DOHH2 (cell line): ENCODE measurements at regions not wholly inside any gene's neighbourhood (a gene's known extent, or its start where the extent isn't known, plus 50 kb on each side); places are given as distances from the start of the nearest gene placed in this dataset.

Experiments
- H3F3A ChIP-seq: fragments of 200-600 bp; sonication (generic), shearing (Covaris generic); 2 replicates; pipeline ENCODE4 v1.6.0; 2016; ENCODE audit warnings: antibody characterized with exemption, mild to moderate bottlenecking; ENCODE audit not compliant: control insufficient read depth, insufficient read depth
- H3K27ac ChIP-seq: fragments of 200-600 bp; sonication (generic); 2 replicates; pipeline ENCODE4 v1.5.1; 2014; ENCODE audit warnings: low read depth, mild to moderate bottlenecking, low read length, moderate library complexity
- H3K27me3 ChIP-seq: fragments of 200-600 bp; sonication (generic); 2 replicates; pipeline ENCODE4 v1.6.1; 2014; ENCODE audit warnings: mild to moderate bottlenecking, low read length, mixed read lengths; ENCODE audit not compliant: control insufficient read depth
- H3K36me3 ChIP-seq: fragments of 200-600 bp; sonication (generic); 2 replicates; pipeline ENCODE4 v1.6.1; 2014; ENCODE audit warnings: mild to moderate bottlenecking, low read length, moderate library complexity, mixed read lengths; ENCODE audit not compliant: control insufficient read depth
- H3K4me1 ChIP-seq: fragments of 200-600 bp; sonication (generic); 2 replicates; pipeline ENCODE4 v1.6.1; 2014; ENCODE audit warnings: mild to moderate bottlenecking, low read length, mixed read lengths; ENCODE audit not compliant: control insufficient read depth
- H3K4me2 ChIP-seq: fragments of 200-600 bp; sonication (generic); 2 replicates; pipeline ENCODE4 v1.6.0; 2014; ENCODE audit warnings: mild to moderate bottlenecking, low read length, moderate library complexity
- H3K4me3 ChIP-seq: fragments of 200-600 bp; sonication (generic); 2 replicates; pipeline ENCODE4 v1.5.1; 2014; ENCODE audit warnings: mild to moderate bottlenecking, low read length, mixed read lengths
- H3K79me2 ChIP-seq: fragments of 200-600 bp; sonication (generic); 2 replicates; pipeline ENCODE4 v1.6.1; 2014; ENCODE audit warnings: mild to moderate bottlenecking, low read length, mixed read lengths; ENCODE audit not compliant: control insufficient read depth
- H3K9me2 ChIP-seq: fragments of 200-600 bp; sonication (generic); replicated peaks from 2 replicates; pipeline ENCODE4 v1.6.1; 2014; ENCODE audit warnings: mild to moderate bottlenecking, low read length, mixed read lengths; ENCODE audit not compliant: control insufficient read depth
- H3K9me3 ChIP-seq: fragments of 200-600 bp; sonication (generic); 2 replicates; pipeline ENCODE4 v1.6.1; 2014; ENCODE audit warnings: antibody characterized with exemption, low read length, mixed read lengths; ENCODE audit not compliant: control insufficient read depth, insufficient read depth
- H4K20me1 ChIP-seq: fragments of 200-600 bp; sonication (generic); 2 replicates; pipeline ENCODE4 v1.6.0; 2014; ENCODE audit warnings: low read depth, mild to moderate bottlenecking, antibody characterized with exemption, low read length, moderate library complexity; ENCODE audit not compliant: control insufficient read depth, insufficient read depth
- CTCF ChIP-seq: fragments of 200-600 bp; sonication (generic); IDR thresholded peaks from one replicate; pipeline ENCODE4 v1.5.1; 2014; ENCODE audit warnings: antibody characterized with exemption, mild to moderate bottlenecking, low read depth, low read length; ENCODE audit not compliant: poor library complexity, severe bottlenecking
- EZH2phosphoT487 ChIP-seq: fragments of 200-600 bp; sonication (generic); IDR thresholded peaks from 2 replicates; pipeline ENCODE4 v1.6.1; 2017; ENCODE audit warnings: borderline replicate concordance, mild to moderate bottlenecking, antibody characterized with exemption, low read length, moderate library complexity, mixed read lengths

GRCh38 chr6:133093956-133094355 is 147.2 kb upstream of the EYA4 start:
- H3K36me3 ChIP-seq: no peaks in the 10 kb centered on the region
- H3K27me3 ChIP-seq: no peaks in the 10 kb centered on the region
- no peaks in the 10 kb centered on the region for H3K9me2 ChIP-seq
- H3K9me3 ChIP-seq: no peaks in the 10 kb centered on the region
- no peaks in the 10 kb centered on the region for H3F3A ChIP-seq
- no peak for TF ChIP-seq EZH2phosphoT487
- no peak for TF ChIP-seq CTCF
- no peaks in the 10 kb centered on the region for H4K20me1 ChIP-seq
- H3K4me3 ChIP-seq: no peak overlapping the region
- H3K4me1 ChIP-seq: no peaks in the 10 kb centered on the region
- no peak overlapping the region for H3K27ac ChIP-seq
- H3K4me2 ChIP-seq: no peak overlapping the region
- H3K79me2 ChIP-seq: no peaks in the 10 kb centered on the region

DNA sequence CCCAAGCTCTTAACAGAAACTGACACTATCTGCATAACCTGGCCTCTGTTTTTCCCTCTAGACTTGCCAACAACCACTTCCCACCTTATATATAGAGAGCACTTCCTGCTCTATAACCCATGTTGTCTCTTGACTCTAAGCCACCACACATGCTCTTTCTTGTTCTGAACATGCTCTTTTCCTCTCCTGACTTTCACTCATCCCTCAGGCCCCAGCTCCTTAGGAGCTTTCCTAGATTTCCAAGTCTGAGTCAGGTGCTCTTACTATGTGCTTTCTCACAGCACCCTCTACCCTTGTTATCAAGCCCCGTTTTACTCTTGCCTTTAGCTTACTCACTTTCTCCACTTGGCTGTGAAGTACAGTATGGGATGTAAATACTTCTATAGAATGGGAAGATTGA is 143.9 kb upstream of the EYA4 start:
- Histone ChIP-seq H3K4me1 (no peaks in the 10 kb centered on the region), H3K4me2 (no peak overlapping the region), H3K9me3 (no peaks in the 10 kb centered on the region), H3K27ac (no peak overlapping the region), H3K27me3 (no peaks in the 10 kb centered on the region), H3K9me2 (no peaks in the 10 kb centered on the region), H4K20me1 (no peaks in the 10 kb centered on the region), H3K79me2 (no peaks in the 10 kb centered on the region), H3K4me3 (no peak overlapping the region), H3K36me3 (no peaks in the 10 kb centered on the region), H3F3A (no peaks in the 10 kb centered on the region)
- no peak for TF ChIP-seq CTCF

DNA sequence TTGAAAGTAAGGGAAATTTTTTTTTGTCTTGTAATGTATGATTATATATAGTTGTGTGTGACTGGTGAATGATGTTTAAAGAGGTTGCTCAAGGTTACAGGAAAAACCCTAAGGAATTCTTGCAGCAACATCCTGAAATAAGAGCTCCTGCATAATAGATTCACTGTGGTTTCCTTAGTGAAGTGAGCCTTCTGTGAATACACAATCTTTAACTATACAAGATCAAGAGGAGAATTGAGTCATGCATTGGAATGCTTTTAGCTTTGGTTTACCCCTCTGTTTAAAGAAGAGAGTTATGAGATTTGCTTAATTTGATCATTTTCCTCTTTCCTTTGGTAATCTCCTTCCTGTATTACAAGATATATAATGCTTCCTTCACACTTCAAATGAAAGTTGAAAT is 141.6 kb upstream of the EYA4 start:
- H4K20me1 ChIP-seq: no peaks in the 10 kb centered on the region
- no peaks in the 10 kb centered on the region for H3K4me1 ChIP-seq
- H3K9me2 ChIP-seq: 0 out of 2 replicates have a peak, but pooled peaks cover under 1% of the 10 kb centered on the region
- H3K4me2 ChIP-seq: no peak overlapping the region
- H3K4me3 ChIP-seq: no peak overlapping the region
- TF ChIP-seq EZH2phosphoT487 (no peak), CTCF (no peak)
- no peaks in the 10 kb centered on the region for H3F3A ChIP-seq
- H3K27ac ChIP-seq: no peak overlapping the region
- H3K79me2 ChIP-seq: no peaks in the 10 kb centered on the region
- H3K36me3 ChIP-seq: no peaks in the 10 kb centered on the region
- H3K9me3 ChIP-seq: no peaks in the 10 kb centered on the region
- H3K27me3 ChIP-seq: no peaks in the 10 kb centered on the region

DNA sequence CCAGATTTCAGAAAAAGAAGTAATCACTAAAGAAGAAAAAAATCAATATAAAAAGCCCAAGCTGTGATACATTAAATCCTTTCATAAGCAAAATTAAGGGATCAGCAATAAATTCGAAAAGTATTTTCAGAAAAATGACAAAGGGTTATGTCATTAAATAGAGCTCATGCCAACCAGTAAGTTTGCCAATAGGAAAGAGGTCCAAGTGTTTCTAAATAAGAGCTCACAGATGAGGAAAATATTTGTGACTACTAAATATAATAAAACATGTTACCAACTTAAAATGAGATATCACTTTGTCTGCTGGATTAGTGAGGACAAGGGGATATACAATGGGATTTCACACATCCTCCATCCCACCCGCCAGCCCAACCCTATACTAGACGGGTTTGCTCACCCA is 140.3 kb upstream of the EYA4 start:
- H3K79me2 ChIP-seq: no peaks in the 10 kb centered on the region
- no peaks in the 10 kb centered on the region for H3K36me3 ChIP-seq
- no peak overlapping the region for H3K27ac ChIP-seq
- H3F3A ChIP-seq: no peaks in the 10 kb centered on the region
- no peaks in the 10 kb centered on the region for H3K9me3 ChIP-seq
- no peak overlapping the region for H3K4me2 ChIP-seq
- H3K4me1 ChIP-seq: no peaks in the 10 kb centered on the region
- no peaks in the 10 kb centered on the region for H3K27me3 ChIP-seq
- H3K4me3 ChIP-seq: no peak overlapping the region
- H3K9me2 ChIP-seq: 0 out of 2 replicates have a peak, but pooled peaks cover 3% of the 10 kb centered on the region
- no peak for TF ChIP-seq EZH2phosphoT487
- TF ChIP-seq CTCF: no peak
- no peaks in the 10 kb centered on the region for H4K20me1 ChIP-seq
